Sigmoid colon (tissue), 6 donors: ENCODE measurements at regions not wholly inside any gene's neighbourhood (a gene's known extent, or its start where the extent isn't known, plus 50 kb on each side); places are given as distances from the start of the nearest gene placed in this dataset.

ENCODE experiments used
- DNase-seq: peaks from one replicate; pipeline ENCODE4 v3.0.0-alpha.2; 2019
- H3K27ac ChIP-seq, 4 donors: fragments of 200-600 bp; sonication (generic); one replicate each; pipeline ENCODE4 v1.5.1; 2016 to 2019; ENCODE audit warnings: mild to moderate bottlenecking in 1 of 4
- H3K27me3 ChIP-seq, 3 donors: fragments of 200-600 bp; sonication (generic); one replicate each; pipeline ENCODE4 v1.5.1; 2019; ENCODE audit warnings: mild to moderate bottlenecking in 1 of 3
- H3K36me3 ChIP-seq, 4 donors: fragments of 200-600 bp; sonication (generic); one replicate each; pipeline ENCODE4 v1.5.1; 2016 to 2019
- H3K4me1 ChIP-seq, 4 donors: fragments of 200-600 bp; sonication (generic); one replicate each; pipeline ENCODE4 v1.5.1; 2017 to 2019
- H3K4me3 ChIP-seq, 4 donors: fragments of 200-600 bp; sonication (generic); one replicate each; pipeline ENCODE4 v1.5.1; 2017 to 2019; ENCODE audit warnings: mild to moderate bottlenecking in 2 of 4, moderate library complexity in 1 of 4
- H3K9me3 ChIP-seq, 4 donors: fragments of 200-600 bp in 3 of 4; sonication (generic) in 3 of 4; one replicate each; pipeline versions ENCODE4 v1.5.1 to v1.6.1; 2013 to 2019
- CTCF ChIP-seq, 4 experiments: fragments of 450-650 bp in 3 of 4; fragments of 200-600 bp in 1 of 4; IDR thresholded peaks; one replicate each; pipeline ENCODE4 v1.5.1; 2016 to 2019; ENCODE audit warnings: antibody characterized with exemption in 4 of 4, mild to moderate bottlenecking in 3 of 4, moderate library complexity in 2 of 4
- EP300 ChIP-seq, 4 donors: sonication (generic); formaldehyde crosslinking; IDR thresholded peaks; one replicate each; pipeline ENCODE4 v1.6.1; 2017; ENCODE audit warnings: antibody characterized with exemption in 4 of 4
- POLR2A ChIP-seq, 2 donors: fragments of 450-650 bp; IDR thresholded peaks; one replicate each; pipeline ENCODE4 v1.6.1; 2016; ENCODE audit warnings: antibody characterized with exemption in 2 of 2, mild to moderate bottlenecking in 2 of 2, moderate library complexity in 2 of 2
- POLR2AphosphoS5 ChIP-seq, 4 donors: sonication (generic); formaldehyde crosslinking; IDR thresholded peaks; one replicate each; pipeline ENCODE4 v1.6.1; 2017; ENCODE audit warnings: antibody characterized with exemption in 4 of 4
- WGBS, 2 donors: extraction: QIAGEN DNeasy Blood & Tissue Kit; methylation state at CpG; one replicate each; pipeline ENCODE4 v1.1.7; 2013; 5-methylcytosine and 5-hydroxymethylcytosine counted together
- intact Hi-C: fragments of 100-400 bp; cut with DNase I; formaldehyde crosslinking; loops from one replicate; pipeline ENCODE4 v1.15.1; 2023
- donor health status: healthy with polysubstance abuse.
- donor health status: healthy.

GRCh38 chr13:53197424-53197823 is 168.8 kb downstream of the OLFM4 start:
- Histone ChIP-seq H3K27me3 (peaks cover 17 to 42% (median 22%) of the 10 kb centered on the region in 3 donors), H3K9me3 (no peaks in the 10 kb centered on the region), H3K36me3 (no peaks in the 10 kb centered on the region), H3K4me3 (no peak overlapping the region), H3K4me1 (peaks cover 0 to 8% (median 0%) of the 10 kb centered on the region in 4 donors), H3K27ac (no peak overlapping the region)
- DNase-seq: no peak
- TF ChIP-seq POLR2AphosphoS5 (IDR thresholded peaks at IDR 0.05) (no peak), EP300 (IDR thresholded peaks at IDR 0.05) (no peak), POLR2A (IDR thresholded peaks at IDR 0.05) (no peak), CTCF (IDR thresholded peaks at IDR 0.05) (no peak)
- intact Hi-C loops: no loop called here
- 46 to 57% methylated on average over 1 of the region's 1 CpG for WGBS, 2 donors

- intact Hi-C loops: no loop called here
- H3K36me3 ChIP-seq: no peaks in the 10 kb centered on the region
- H3K4me1 ChIP-seq: peaks cover 0 to 8% (median 0%) of the 10 kb centered on the region in 4 donors
- TF ChIP-seq POLR2AphosphoS5 (IDR thresholded peaks at IDR 0.05) (no peak), EP300 (IDR thresholded peaks at IDR 0.05) (no peak), CTCF (IDR thresholded peaks at IDR 0.05) (no peak), POLR2A (IDR thresholded peaks at IDR 0.05) (no peak)
- DNase-seq: no peak
- H3K4me3 ChIP-seq: no peak overlapping the region
- H3K9me3 ChIP-seq: no peaks in the 10 kb centered on the region
- H3K27ac ChIP-seq: no peak overlapping the region
- 64 to 89% methylated on average over 1 of the region's 1 CpG for WGBS, 2 donors
- peaks cover 17 to 48% (median 22%) of the 10 kb centered on the region in 3 donors for H3K27me3 ChIP-seq
Measured at GRCh38 chr13:53198017-53198416, 169.4 kb downstream of the OLFM4 start.

GRCh38 chr13:53198736-53199135 is 170.1 kb downstream of the OLFM4 start:
- Histone ChIP-seq H3K36me3 (no peaks in the 10 kb centered on the region), H3K4me3 (no peak overlapping the region), H3K4me1 (peaks cover 0 to 8% (median 0%) of the 10 kb centered on the region in 4 donors), H3K27ac (no peak overlapping the region), H3K9me3 (no peaks in the 10 kb centered on the region), H3K27me3 (peaks cover 17 to 56% (median 22%) of the 10 kb centered on the region in 3 donors)
- no peak for TF ChIP-seq POLR2AphosphoS5 (IDR thresholded peaks at IDR 0.05)
- TF ChIP-seq CTCF (IDR thresholded peaks at IDR 0.05): no peak
- no peak for TF ChIP-seq EP300 (IDR thresholded peaks at IDR 0.05)
- no peak for TF ChIP-seq POLR2A (IDR thresholded peaks at IDR 0.05)
- intact Hi-C loops: no loop called here
- 56 to 59% methylated on average over 4 of the region's 4 CpGs for WGBS, 2 donors
- no peak for DNase-seq

DNA sequence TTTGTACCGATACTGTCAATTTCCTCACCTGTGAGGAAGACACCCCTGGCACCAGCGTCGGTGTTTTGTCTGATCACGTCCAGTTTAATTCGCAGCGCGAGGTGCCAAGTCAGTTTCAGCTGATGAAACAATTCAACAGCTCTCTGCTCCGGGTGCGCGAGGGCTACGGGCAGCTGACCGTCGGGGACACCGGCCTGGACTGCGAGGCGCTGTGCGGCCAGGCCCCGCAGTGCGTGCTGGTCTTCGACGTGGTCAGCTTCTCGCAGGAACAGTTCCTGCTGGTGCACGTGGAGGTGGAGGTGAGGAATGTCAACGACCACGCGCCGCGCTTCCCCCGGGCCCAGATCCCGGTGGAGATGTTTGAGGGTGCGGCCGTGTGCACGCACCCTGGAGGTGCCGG is 171.5 kb downstream of the OLFM4 start:
- H3K27me3 ChIP-seq: peaks cover 17 to 56% (median 22%) of the 10 kb centered on the region in 3 donors
- H3K4me1 ChIP-seq: peaks cover 0 to 8% (median 0%) of the 10 kb centered on the region in 4 donors
- intact Hi-C loops: no loop called here
- H3K36me3 ChIP-seq: no peaks in the 10 kb centered on the region
- H3K9me3 ChIP-seq: no peaks in the 10 kb centered on the region
- no peak overlapping the region for H3K27ac ChIP-seq
- TF ChIP-seq POLR2A (IDR thresholded peaks at IDR 0.05): no peak
- TF ChIP-seq CTCF (IDR thresholded peaks at IDR 0.05): no peak
- no peak for TF ChIP-seq POLR2AphosphoS5 (IDR thresholded peaks at IDR 0.05)
- no peak for TF ChIP-seq EP300 (IDR thresholded peaks at IDR 0.05)
- no peak overlapping the region for H3K4me3 ChIP-seq
- WGBS, 2 donors: 85 to 88% methylated on average over 34 of the region's 34 CpGs
- DNase-seq: no peak
